Liver (tissue), 8 donors: ENCODE measurements at regions not wholly inside any gene's neighbourhood (a gene's known extent, or its start where the extent isn't known, plus 50 kb on each side); places are given as distances from the start of the nearest gene placed in this dataset.

Experiments
- DNase-seq: peaks from one replicate; pipeline ENCODE4 v3.0.0-alpha.2; 2017; ENCODE audit warnings: low spot score
- H3K27ac ChIP-seq, 2 donors: one replicate each; pipeline ENCODE4 v1.7.0; 2013; ENCODE audit warnings: inconsistent platforms in 2 of 2, low read length in 2 of 2, control low read depth in 1 of 2, low read depth in 1 of 2, mild to moderate bottlenecking in 1 of 2
- H3K27me3 ChIP-seq, 4 donors: one replicate each; pipeline versions ENCODE4 v1.6.1 to v1.7.0; 2013; ENCODE audit warnings: low read length in 3 of 4, inconsistent platforms in 1 of 4, mild to moderate bottlenecking in 1 of 4, moderate library complexity in 1 of 4; ENCODE audit not compliant: control insufficient read depth in 4 of 4, insufficient read depth in 4 of 4
- H3K36me3 ChIP-seq, 4 donors: one replicate each; pipeline versions ENCODE4 v1.6.1 to v1.7.0; 2013; ENCODE audit warnings: low read length in 3 of 4, mild to moderate bottlenecking in 3 of 4, low read depth in 1 of 4, moderate library complexity in 1 of 4; ENCODE audit not compliant: control insufficient read depth in 4 of 4, insufficient read depth in 3 of 4
- H3K4me1 ChIP-seq, 4 donors: one replicate each; pipeline versions ENCODE4 v1.6.1 to v1.7.0; 2013; ENCODE audit warnings: low read length in 3 of 4, mild to moderate bottlenecking in 3 of 4, moderate library complexity in 1 of 4; ENCODE audit not compliant: control insufficient read depth in 4 of 4, insufficient read depth in 4 of 4
- H3K4me3 ChIP-seq, 3 donors: one replicate each; pipeline versions ENCODE4 v1.6.1 to v1.7.0; 2013; ENCODE audit warnings: low read length in 3 of 3, control low read depth in 1 of 3, low read depth in 1 of 3, mild to moderate bottlenecking in 1 of 3
- H3K9ac ChIP-seq, 2 donors: one replicate each; pipeline ENCODE4 v1.7.0; 2013; ENCODE audit warnings: low read length in 2 of 2, mild to moderate bottlenecking in 2 of 2, moderate library complexity in 2 of 2, control low read depth in 1 of 2, low read depth in 1 of 2
- H3K9me3 ChIP-seq, 4 donors: one replicate each; pipeline versions ENCODE4 v1.6.1 to v1.7.0; 2013; ENCODE audit warnings: low read length in 3 of 4; ENCODE audit not compliant: control insufficient read depth in 4 of 4
- EGR1 ChIP-seq, 2 donors: IDR thresholded peaks; 2 replicates each; pipeline ENCODE4 v1.6.1; 2016 to 2018; ENCODE audit warnings: antibody characterized with exemption in 2 of 2, low read depth in 2 of 2
- FOXA1 ChIP-seq: IDR thresholded peaks from 2 replicates; pipeline ENCODE4 v1.6.1; 2016; ENCODE audit warnings: antibody characterized with exemption
- FOXA2 ChIP-seq: IDR thresholded peaks from 2 replicates; pipeline ENCODE4 v1.6.1; 2016; ENCODE audit warnings: antibody characterized with exemption
- GABPA ChIP-seq, 2 donors: IDR thresholded peaks in 1 of 2; conservative IDR thresholded peaks in 1 of 2; 2 replicates each; pipeline ENCODE4 v1.6.1; 2016; ENCODE audit warnings: antibody characterized with exemption in 2 of 2, mild to moderate bottlenecking in 1 of 2, moderate library complexity in 1 of 2
- HNF4A ChIP-seq, 2 donors: conservative IDR thresholded peaks; 2 replicates each; pipeline ENCODE4 v1.6.1; 2016; ENCODE audit warnings: antibody characterized with exemption in 2 of 2, mild to moderate bottlenecking in 2 of 2
- HNF4G ChIP-seq: IDR thresholded peaks from 2 replicates; pipeline ENCODE4 v1.6.1; 2016; ENCODE audit warnings: antibody characterized with exemption
- JUND ChIP-seq, 2 donors: IDR thresholded peaks; 2 replicates each; pipeline ENCODE4 v1.6.1; 2016; ENCODE audit warnings: antibody characterized with exemption in 2 of 2
- NR2F2 ChIP-seq: IDR thresholded peaks from 2 replicates; pipeline ENCODE4 v1.6.1; 2016; ENCODE audit warnings: antibody characterized with exemption
- RAD21 ChIP-seq, 2 donors: IDR thresholded peaks; 2 replicates each; pipeline ENCODE4 v1.6.1; 2016; ENCODE audit warnings: antibody characterized with exemption in 2 of 2, mild to moderate bottlenecking in 2 of 2
- RXRA ChIP-seq, 2 donors: IDR thresholded peaks; 2 replicates each; pipeline ENCODE4 v1.6.1; 2017 to 2018; ENCODE audit warnings: antibody characterized with exemption in 2 of 2, mild to moderate bottlenecking in 1 of 2
- SP1 ChIP-seq: IDR thresholded peaks from 2 replicates; pipeline ENCODE4 v1.6.1; 2018; ENCODE audit warnings: antibody characterized with exemption, mild to moderate bottlenecking
- TAF1 ChIP-seq: conservative IDR thresholded peaks from 2 replicates; pipeline ENCODE4 v1.6.1; 2016; ENCODE audit warnings: antibody characterized with exemption, mild to moderate bottlenecking
- YY1 ChIP-seq: IDR thresholded peaks from 2 replicates; pipeline ENCODE4 v1.6.1; 2016; ENCODE audit warnings: antibody characterized with exemption, mild to moderate bottlenecking
- WGBS: extraction: QIAGEN DNeasy Blood & Tissue Kit; methylation state at CpG from one replicate; pipeline ENCODE4 v1.1.7; 2013; 5-methylcytosine and 5-hydroxymethylcytosine counted together
- TF ChIP-seq, protein P1 (sequence below): IDR thresholded peaks from 2 replicates; pipeline ENCODE4 v1.6.1; 2016; ENCODE audit warnings: antibody characterized with exemption, mild to moderate bottlenecking
- TF ChIP-seq, protein P2 (sequence below): fragments of 150-350 bp; IDR thresholded peaks from 2 replicates; pipeline ENCODE4 v1.5.1; 2017; ENCODE audit warnings: improper control_type of control experiment, low read depth, low read length; ENCODE audit not compliant: missing input control
- TF ChIP-seq, protein P3 (sequence below): IDR thresholded peaks from 2 replicates; pipeline ENCODE4 v1.6.1; 2016; ENCODE audit warnings: antibody characterized with exemption
- TF ChIP-seq, protein P4 (sequence below): IDR thresholded peaks from 2 replicates; pipeline ENCODE4 v1.6.1; 2016; ENCODE audit warnings: antibody characterized with exemption
- TF ChIP-seq, protein P5 (sequence below): IDR thresholded peaks from 2 replicates; pipeline ENCODE4 v1.6.1; 2016; ENCODE audit warnings: antibody characterized with exemption
- donor health status: healthy.
- donor health status: healthy.
- donor health status: healthy.
- donor health status: healthy.
- donor health status: healthy.

DNA sequence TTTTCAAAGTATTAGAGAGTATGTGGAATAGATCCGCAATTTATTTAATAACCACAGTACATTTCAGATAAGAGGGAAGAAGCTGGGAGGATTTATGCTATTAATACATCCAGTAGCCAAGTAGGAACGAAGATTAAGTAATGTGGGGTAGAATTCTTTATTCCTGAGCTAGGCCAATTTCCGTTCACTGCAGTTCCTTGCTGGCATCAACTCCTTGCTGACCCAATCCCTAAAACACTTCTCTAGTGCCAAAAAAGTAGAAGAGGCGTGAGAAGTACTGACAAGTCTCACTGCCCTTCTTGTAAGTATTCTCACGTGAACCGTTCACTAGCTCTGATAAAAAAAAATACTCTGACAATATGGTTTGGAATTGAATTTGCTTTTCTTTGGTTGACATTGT lies 211.4 kb downstream of the EPHA4 start (continued):
- TF ChIP-seq, protein P1, sequence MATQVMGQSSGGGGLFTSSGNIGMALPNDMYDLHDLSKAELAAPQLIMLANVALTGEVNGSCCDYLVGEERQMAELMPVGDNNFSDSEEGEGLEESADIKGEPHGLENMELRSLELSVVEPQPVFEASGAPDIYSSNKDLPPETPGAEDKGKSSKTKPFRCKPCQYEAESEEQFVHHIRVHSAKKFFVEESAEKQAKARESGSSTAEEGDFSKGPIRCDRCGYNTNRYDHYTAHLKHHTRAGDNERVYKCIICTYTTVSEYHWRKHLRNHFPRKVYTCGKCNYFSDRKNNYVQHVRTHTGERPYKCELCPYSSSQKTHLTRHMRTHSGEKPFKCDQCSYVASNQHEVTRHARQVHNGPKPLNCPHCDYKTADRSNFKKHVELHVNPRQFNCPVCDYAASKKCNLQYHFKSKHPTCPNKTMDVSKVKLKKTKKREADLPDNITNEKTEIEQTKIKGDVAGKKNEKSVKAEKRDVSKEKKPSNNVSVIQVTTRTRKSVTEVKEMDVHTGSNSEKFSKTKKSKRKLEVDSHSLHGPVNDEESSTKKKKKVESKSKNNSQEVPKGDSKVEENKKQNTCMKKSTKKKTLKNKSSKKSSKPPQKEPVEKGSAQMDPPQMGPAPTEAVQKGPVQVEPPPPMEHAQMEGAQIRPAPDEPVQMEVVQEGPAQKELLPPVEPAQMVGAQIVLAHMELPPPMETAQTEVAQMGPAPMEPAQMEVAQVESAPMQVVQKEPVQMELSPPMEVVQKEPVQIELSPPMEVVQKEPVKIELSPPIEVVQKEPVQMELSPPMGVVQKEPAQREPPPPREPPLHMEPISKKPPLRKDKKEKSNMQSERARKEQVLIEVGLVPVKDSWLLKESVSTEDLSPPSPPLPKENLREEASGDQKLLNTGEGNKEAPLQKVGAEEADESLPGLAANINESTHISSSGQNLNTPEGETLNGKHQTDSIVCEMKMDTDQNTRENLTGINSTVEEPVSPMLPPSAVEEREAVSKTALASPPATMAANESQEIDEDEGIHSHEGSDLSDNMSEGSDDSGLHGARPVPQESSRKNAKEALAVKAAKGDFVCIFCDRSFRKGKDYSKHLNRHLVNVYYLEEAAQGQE, result no peak

DNA sequence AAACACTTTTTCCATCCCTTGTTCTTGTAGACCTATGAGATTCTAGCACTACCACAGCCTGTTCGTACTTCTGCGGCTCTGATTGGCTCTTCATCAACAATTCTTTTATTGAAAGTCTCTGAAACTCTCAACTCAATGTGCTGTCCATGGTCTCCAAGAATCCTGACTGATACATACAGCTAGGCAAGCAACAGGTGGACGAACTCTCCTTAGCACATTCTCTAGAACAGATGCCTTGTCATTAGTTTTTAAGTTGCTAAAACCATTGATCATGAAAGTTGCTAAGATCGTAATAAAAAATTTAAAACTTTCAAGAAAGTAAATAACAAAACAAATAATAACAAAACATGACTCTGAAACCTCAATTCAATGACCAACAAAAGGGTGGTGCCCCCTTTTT lies 210.5 kb downstream of the EPHA4 start:
- DNase-seq, result no peak
- H3K9me3 ChIP-seq, result peaks cover 0 to 3% (median 0%) of the 10 kb centered on the region in 4 donors
- no peak overlapping the region for H3K4me3 ChIP-seq
- H3K9ac ChIP-seq, result no peak overlapping the region
- peaks cover 0 to 2% (median 0%) of the 10 kb centered on the region in 4 donors for H3K36me3 ChIP-seq
- no peak for TF ChIP-seq GABPA (IDR thresholded peaks at IDR 0.05 in 1 of 2, conservative IDR thresholded peaks at IDR 0.05 in 1 of 2)
- TF ChIP-seq FOXA1, result no peak
- TF ChIP-seq, protein P2, sequence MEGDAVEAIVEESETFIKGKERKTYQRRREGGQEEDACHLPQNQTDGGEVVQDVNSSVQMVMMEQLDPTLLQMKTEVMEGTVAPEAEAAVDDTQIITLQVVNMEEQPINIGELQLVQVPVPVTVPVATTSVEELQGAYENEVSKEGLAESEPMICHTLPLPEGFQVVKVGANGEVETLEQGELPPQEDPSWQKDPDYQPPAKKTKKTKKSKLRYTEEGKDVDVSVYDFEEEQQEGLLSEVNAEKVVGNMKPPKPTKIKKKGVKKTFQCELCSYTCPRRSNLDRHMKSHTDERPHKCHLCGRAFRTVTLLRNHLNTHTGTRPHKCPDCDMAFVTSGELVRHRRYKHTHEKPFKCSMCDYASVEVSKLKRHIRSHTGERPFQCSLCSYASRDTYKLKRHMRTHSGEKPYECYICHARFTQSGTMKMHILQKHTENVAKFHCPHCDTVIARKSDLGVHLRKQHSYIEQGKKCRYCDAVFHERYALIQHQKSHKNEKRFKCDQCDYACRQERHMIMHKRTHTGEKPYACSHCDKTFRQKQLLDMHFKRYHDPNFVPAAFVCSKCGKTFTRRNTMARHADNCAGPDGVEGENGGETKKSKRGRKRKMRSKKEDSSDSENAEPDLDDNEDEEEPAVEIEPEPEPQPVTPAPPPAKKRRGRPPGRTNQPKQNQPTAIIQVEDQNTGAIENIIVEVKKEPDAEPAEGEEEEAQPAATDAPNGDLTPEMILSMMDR, result no peak
- TF ChIP-seq RAD21 (IDR thresholded peaks at IDR 0.05), result no peak
- TF ChIP-seq, protein P3, sequence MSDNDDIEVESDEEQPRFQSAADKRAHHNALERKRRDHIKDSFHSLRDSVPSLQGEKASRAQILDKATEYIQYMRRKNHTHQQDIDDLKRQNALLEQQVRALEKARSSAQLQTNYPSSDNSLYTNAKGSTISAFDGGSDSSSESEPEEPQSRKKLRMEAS, result no peak
- TF ChIP-seq FOXA2, result no peak
- no peak for TF ChIP-seq HNF4A (conservative IDR thresholded peaks at IDR 0.05)
- TF ChIP-seq, protein P4, sequence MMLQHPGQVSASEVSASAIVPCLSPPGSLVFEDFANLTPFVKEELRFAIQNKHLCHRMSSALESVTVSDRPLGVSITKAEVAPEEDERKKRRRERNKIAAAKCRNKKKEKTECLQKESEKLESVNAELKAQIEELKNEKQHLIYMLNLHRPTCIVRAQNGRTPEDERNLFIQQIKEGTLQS, result no peak
- TF ChIP-seq JUND (IDR thresholded peaks at IDR 0.05), result no peak
- TF ChIP-seq, protein P1, result no peak
- TF ChIP-seq YY1, result no peak
- no peak for TF ChIP-seq TAF1
- TF ChIP-seq NR2F2, result no peak
- TF ChIP-seq, protein P5, sequence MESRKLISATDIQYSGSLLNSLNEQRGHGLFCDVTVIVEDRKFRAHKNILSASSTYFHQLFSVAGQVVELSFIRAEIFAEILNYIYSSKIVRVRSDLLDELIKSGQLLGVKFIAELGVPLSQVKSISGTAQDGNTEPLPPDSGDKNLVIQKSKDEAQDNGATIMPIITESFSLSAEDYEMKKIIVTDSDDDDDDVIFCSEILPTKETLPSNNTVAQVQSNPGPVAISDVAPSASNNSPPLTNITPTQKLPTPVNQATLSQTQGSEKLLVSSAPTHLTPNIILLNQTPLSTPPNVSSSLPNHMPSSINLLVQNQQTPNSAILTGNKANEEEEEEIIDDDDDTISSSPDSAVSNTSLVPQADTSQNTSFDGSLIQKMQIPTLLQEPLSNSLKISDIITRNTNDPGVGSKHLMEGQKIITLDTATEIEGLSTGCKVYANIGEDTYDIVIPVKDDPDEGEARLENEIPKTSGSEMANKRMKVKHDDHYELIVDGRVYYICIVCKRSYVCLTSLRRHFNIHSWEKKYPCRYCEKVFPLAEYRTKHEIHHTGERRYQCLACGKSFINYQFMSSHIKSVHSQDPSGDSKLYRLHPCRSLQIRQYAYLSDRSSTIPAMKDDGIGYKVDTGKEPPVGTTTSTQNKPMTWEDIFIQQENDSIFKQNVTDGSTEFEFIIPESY, result no peak
- no peak for TF ChIP-seq RXRA (IDR thresholded peaks at IDR 0.05)
- TF ChIP-seq EGR1 (IDR thresholded peaks at IDR 0.05; ENCODE audit: low read depth in 2 of 2), result no peak
- no peak for TF ChIP-seq SP1
- TF ChIP-seq HNF4G, result no peak
- no peaks in the 10 kb centered on the region for H3K27me3 ChIP-seq
- WGBS, result 91% methylated on average over 4 of the region's 4 CpGs
- H3K4me1 ChIP-seq, result no peaks in the 10 kb centered on the region
- H3K27ac ChIP-seq, result no peak overlapping the region
